Activated naive CD4-positive, alpha-beta T cell treated with anti-CD3 and anti-CD28 coated beads for 36 hours (primary cell): ENCODE measurements at regions not wholly inside any gene's neighbourhood (a gene's known extent, or its start where the extent isn't known, plus 50 kb on each side); places are given as distances from the start of the nearest gene placed in this dataset.
"Not testable (repeated sequence)": the region's sequence is repeated elsewhere in the genome, so short reads cannot be mapped to it uniquely, and the experiment has no call there.

Experiments used
- CTCF ChIA-PET: fragments of 350-600 bp; sonication (Branson Sonifier 250); formaldehyde crosslinking; loops from one replicate; lab custom pipeline; 2021; ENCODE audit warnings: antibody characterized with exemption; lab: Charles Lee
- DNase-seq: peaks from one replicate; pipeline ENCODE4 v3.0.0-alpha.2; 2020
- H3K27ac Mint-ChIP-seq: one replicate; pipeline ENCODE4 v1.8.0; 2021; ENCODE audit warnings: mild to moderate bottlenecking, mixed read lengths
- H3K27me3 Mint-ChIP-seq: one replicate; pipeline ENCODE4 v1.8.0; 2021; ENCODE audit warnings: low read depth, mixed read lengths
- H3K36me3 Mint-ChIP-seq: one replicate; pipeline ENCODE4 v1.8.0; 2021; ENCODE audit warnings: low read depth, mixed read lengths
- H3K4me1 Mint-ChIP-seq: one replicate; pipeline ENCODE4 v1.8.0; 2021; ENCODE audit warnings: low read depth, mixed read lengths
- H3K4me3 Mint-ChIP-seq: one replicate; pipeline ENCODE4 v1.8.0; 2021; ENCODE audit warnings: mild to moderate bottlenecking, moderate library complexity, mixed read lengths
- H3K9me3 Mint-ChIP-seq: one replicate; pipeline ENCODE4 v1.8.0; 2021; ENCODE audit warnings: mixed read lengths
- intact Hi-C: fragments of 100-400 bp; cut with micrococcal nuclease; formaldehyde crosslinking; loops from one replicate; pipeline ENCODE4 v1.15.1; 2023

DNA sequence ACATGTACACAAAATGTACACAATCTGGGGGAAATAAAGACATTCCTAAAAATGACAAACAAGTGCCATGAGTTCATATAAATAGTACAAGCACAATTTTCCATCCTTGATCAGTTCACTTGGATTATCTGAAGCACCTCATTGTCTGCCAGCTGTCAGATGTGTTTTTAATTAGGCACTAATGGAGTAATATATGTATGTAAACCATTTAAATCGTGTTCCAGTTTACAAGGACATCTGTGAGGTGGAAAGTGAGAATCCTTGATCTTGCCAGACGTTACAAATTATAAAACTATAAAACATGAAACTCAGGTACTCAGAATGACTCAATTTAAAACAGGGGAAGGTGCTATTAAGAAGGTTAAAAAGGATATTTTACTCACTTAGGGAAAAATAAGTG is 1312.2 kb downstream of the PLA2G4A start:
- H3K4me3 Mint-ChIP-seq, result no peak overlapping the region
- CTCF ChIA-PET, result no interaction called here
- no peak overlapping the region for H3K27ac Mint-ChIP-seq
- intact Hi-C loops, result no loop called here
- H3K9me3 Mint-ChIP-seq, result peaks cover 5% of the 10 kb centered on the region
- H3K36me3 Mint-ChIP-seq, result no peaks in the 10 kb centered on the region
- no peak for DNase-seq
- H3K27me3 Mint-ChIP-seq, result no peaks in the 10 kb centered on the region
- H3K4me1 Mint-ChIP-seq, result no peaks in the 10 kb centered on the region

DNA sequence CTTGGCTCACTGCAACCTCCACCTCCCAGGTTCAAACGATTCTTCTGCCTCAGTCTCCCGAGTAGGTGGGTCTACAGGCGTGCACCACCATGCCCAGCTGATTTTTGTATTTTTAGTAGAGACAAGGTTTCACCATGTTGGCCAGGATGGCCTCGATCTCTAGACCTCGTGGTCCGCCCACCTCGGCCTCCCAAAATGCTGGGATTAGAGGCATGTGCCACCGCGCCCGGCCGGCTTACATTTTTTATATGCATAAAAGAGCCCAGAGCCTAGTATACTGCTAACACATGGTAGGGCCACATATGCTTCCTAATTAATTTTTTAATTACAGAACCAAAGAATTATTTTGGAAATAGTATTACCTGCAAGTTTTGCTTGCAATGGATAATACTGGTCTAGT is 1325.4 kb downstream of the PLA2G4A start:
- no peak overlapping the region for H3K4me3 Mint-ChIP-seq
- CTCF ChIA-PET, result no interaction called here
- intact Hi-C loops, result no loop called here
- no peak overlapping the region for H3K27ac Mint-ChIP-seq
- H3K9me3 Mint-ChIP-seq, result peaks cover 1% of the 10 kb centered on the region
- no peaks in the 10 kb centered on the region for H3K27me3 Mint-ChIP-seq
- no peak for DNase-seq
- H3K36me3 Mint-ChIP-seq, result no peaks in the 10 kb centered on the region
- H3K4me1 Mint-ChIP-seq, result no peaks in the 10 kb centered on the region

DNA sequence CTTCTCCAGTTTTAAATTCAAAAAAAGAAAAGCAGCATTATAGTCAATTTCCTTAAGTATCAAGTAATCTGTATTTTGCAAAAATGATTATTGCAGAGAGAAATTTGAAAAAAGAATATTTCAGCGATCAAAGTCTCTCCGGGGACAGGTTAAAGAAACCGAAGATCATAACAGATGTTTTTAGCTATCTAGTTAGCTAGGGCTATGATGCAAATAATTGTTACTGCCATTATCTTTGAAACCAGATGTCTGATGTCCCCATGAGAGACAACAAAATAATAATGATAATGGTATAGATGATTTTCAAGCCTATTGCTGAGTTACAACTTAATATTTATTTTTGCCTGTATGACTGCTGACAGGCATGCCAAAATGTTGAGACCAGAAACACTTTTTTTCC is 1326.0 kb downstream of the PLA2G4A start:
- Mint-ChIP-seq H3K36me3 (no peaks in the 10 kb centered on the region), H3K9me3 (peaks cover 1% of the 10 kb centered on the region)
- intact Hi-C loops, result no loop called here

DNA sequence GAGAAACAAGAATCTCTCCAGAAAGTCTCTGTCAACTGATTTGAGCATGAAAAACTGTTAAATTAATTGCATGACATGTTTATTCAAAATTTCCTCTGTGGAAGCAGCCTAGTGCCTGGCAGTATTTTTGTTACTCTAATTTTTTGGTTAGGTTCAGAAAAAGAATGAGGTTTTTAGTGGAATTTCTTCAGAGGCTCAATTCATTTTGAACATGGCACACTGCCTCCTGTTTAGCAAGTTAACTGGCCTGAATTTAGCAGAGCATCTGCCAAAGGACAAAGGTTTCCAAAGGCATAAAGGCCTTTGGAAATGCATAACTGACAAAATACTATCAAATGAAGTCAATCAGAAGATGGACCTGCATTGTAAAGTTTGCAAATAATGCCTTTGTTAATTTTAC is 1326.5 kb downstream of the PLA2G4A start:
- CTCF ChIA-PET, result no interaction called here
- Mint-ChIP-seq H3K9me3 (peaks cover 1% of the 10 kb centered on the region), H3K4me1 (no peaks in the 10 kb centered on the region), H3K27ac (no peak overlapping the region), H3K4me3 (no peak overlapping the region), H3K27me3 (no peaks in the 10 kb centered on the region), H3K36me3 (no peaks in the 10 kb centered on the region)
- no peak for DNase-seq
- intact Hi-C loops, result no loop called here

More for the DNA sequence above, 1326.0 kb downstream of the PLA2G4A start:
- Mint-ChIP-seq H3K27me3 (no peaks in the 10 kb centered on the region), H3K4me3 (no peak overlapping the region), H3K27ac (no peak overlapping the region), H3K4me1 (no peaks in the 10 kb centered on the region)
- CTCF ChIA-PET, result no interaction called here
- DNase-seq, result no peak

DNA sequence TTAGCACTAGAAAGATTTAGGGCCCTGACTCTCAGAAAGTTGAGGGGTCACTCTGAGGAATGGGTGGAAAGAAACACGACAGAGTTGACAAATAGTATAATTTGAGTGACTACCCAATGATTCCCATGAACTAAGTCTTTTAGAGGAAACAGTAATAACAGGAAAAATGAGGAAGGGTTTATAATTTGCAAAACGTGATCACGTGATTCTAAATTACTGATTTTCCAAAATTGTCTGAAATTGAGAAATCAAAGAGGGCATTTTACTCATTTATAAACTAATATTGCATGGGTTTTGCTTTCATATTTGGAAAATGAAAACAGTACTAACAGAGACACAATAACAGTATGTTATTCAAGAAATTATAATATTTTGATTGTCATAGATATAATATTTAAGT is 1335.7 kb downstream of the PLA2G4A start:
- Mint-ChIP-seq H3K4me1 (no peaks in the 10 kb centered on the region), H3K27me3 (no peaks in the 10 kb centered on the region), H3K9me3 (no peaks in the 10 kb centered on the region), H3K36me3 (no peaks in the 10 kb centered on the region), H3K27ac (no peak overlapping the region), H3K4me3 (no peak overlapping the region)
- intact Hi-C loops, result no loop called here
- no peak for DNase-seq
- CTCF ChIA-PET, result no interaction called here

DNA sequence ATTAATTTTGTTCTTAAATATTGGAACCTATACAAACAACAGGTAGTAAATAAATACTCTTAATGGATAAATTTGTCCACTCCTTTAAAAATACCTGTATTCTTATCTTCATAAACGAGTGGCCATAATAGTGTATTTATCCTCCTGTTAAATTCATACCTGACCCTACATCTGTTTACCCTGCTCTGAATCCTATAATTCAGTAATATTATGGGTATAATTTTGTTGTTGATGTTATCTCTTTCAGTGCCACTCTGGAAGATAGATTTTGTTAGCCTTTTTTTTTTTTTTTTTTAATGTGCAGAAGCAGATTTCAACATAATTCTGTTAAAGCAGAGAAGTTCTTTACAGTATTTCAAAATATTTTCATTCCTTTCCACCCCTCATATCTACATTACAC is 1337.9 kb downstream of the PLA2G4A start:
- intact Hi-C loops, result no loop called here
- CTCF ChIA-PET, result no interaction called here
- Mint-ChIP-seq H3K4me1 (no peaks in the 10 kb centered on the region), H3K27ac (no peak overlapping the region), H3K9me3 (no peaks in the 10 kb centered on the region), H3K36me3 (no peaks in the 10 kb centered on the region), H3K4me3 (no peak overlapping the region), H3K27me3 (no peaks in the 10 kb centered on the region)
- no peak for DNase-seq

DNA sequence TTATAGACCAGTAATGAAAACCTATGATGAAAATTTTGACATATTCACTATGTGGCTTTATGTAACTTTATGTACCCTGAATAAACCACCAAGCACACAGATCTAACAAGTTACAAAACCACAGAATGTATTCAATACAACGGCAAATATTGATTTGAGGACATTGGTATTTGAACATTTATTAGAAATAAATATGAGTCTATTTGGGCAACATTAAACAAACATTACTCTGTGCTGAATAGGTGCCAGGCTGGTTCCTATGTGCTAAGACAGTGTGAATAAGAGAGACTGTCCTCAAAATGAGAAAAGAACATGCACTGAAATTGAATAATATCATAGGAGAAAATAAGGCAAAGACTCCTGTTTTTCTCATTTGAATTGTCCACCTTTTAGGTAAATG is 1341.2 kb downstream of the PLA2G4A start:
- no peak for DNase-seq
- Mint-ChIP-seq H3K4me1 (no peaks in the 10 kb centered on the region), H3K27ac (no peak overlapping the region), H3K36me3 (no peaks in the 10 kb centered on the region), H3K9me3 (no peaks in the 10 kb centered on the region), H3K4me3 (no peak overlapping the region), H3K27me3 (no peaks in the 10 kb centered on the region)
- intact Hi-C loops, result no loop called here
- CTCF ChIA-PET, result no interaction called here

DNA sequence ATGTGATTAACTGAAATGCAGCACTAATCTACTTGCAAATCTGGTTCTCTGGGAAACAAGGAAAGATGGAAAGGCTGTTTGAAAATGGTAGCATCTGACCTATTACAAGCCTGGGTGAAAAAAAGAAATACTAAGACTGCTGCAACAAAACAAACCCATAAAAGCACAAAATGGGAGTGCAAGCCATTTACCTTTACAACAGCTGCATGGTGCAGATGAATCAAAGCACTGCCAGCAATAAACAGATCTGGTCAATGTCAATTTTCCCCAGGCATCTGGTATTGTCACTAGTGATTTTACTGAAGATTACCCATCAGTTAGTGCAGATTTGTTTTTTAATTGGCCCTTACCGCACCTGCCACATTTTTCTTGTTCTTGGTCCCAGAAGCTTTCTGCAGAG is 1341.7 kb downstream of the PLA2G4A start:
- Mint-ChIP-seq H3K27ac (no peak overlapping the region), H3K4me3 (no peak overlapping the region), H3K4me1 (no peaks in the 10 kb centered on the region), H3K9me3 (no peaks in the 10 kb centered on the region), H3K36me3 (no peaks in the 10 kb centered on the region), H3K27me3 (no peaks in the 10 kb centered on the region)
- intact Hi-C loops, result no loop called here
- DNase-seq, result no peak
- CTCF ChIA-PET, result no interaction called here

DNA sequence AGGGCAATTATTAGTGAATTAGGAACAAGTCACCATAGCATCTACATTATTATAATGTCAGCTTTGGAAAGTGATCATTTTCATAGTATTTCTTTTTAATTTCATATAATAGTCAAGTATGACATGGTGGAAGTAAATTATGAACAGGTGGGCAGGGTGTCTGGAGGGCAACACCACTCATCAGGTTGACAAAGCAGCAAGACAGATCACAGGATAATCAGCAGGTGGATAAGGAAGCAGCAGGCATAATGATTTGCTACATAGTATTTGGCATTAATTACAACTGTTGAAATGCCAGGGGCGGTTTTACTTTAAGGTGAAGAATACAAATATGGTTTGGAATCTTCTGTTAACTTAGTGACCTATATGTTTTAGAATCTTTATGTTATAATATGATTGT is 1342.2 kb downstream of the PLA2G4A start:
- Mint-ChIP-seq H3K4me3 (no peak overlapping the region), H3K9me3 (no peaks in the 10 kb centered on the region), H3K4me1 (no peaks in the 10 kb centered on the region), H3K36me3 (no peaks in the 10 kb centered on the region), H3K27me3 (no peaks in the 10 kb centered on the region), H3K27ac (no peak overlapping the region)
- intact Hi-C loops, result no loop called here
- CTCF ChIA-PET, result no interaction called here
- DNase-seq, result no peak

DNA sequence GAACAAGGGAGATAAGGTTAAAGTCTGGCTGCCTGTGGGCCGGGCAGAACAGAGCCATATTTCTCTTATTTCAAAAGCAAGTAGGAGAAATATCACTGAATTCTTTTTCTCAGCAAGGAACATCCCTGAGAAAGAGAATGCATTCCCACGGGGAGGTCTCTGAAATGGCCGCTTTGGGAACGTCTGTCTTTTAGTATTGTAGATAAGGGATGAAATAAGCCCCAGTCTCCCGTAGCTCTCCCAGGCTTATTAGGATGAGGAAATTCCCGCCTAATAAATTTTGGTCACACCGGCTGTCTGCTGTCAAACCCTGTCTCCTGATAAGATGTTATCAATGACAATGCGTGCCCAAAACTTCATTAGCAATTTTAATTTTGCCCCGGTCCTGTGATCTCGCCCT is 1353.3 kb downstream of the PLA2G4A start:
- H3K27me3 Mint-ChIP-seq, H3K27ac Mint-ChIP-seq, intact Hi-C loops, H3K4me1 Mint-ChIP-seq, H3K4me3 Mint-ChIP-seq, H3K9me3 Mint-ChIP-seq, DNase-seq, CTCF ChIA-PET, H3K36me3 Mint-ChIP-seq: not testable (repeated sequence)

DNA sequence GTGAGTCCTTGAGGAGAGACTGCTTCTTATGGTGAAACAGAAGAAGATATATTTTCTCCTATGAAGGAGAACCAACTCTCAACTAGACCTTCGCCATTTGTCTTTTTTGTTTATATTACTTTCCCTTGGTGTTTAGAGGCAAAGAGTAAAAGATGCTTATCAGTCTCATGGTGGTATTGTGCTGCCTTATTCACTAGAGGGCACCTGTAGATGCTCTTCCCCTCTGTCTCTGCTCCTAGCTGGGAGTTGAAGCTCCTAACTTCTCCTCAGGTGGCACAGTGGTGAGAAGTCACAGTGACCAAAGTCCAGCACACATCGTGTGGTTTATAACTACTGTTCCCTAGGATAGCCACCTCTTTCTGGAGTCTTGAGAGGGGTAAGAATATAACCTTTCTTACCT is 1359.6 kb downstream of the PLA2G4A start:
- peaks cover 8% of the 10 kb centered on the region for H3K9me3 Mint-ChIP-seq
- H3K27me3 Mint-ChIP-seq, result no peaks in the 10 kb centered on the region
- intact Hi-C loops, result no loop called here
- H3K27ac Mint-ChIP-seq, result no peak overlapping the region
- no peaks in the 10 kb centered on the region for H3K4me1 Mint-ChIP-seq
- CTCF ChIA-PET, result no interaction called here
- no peak overlapping the region for H3K4me3 Mint-ChIP-seq
- no peaks in the 10 kb centered on the region for H3K36me3 Mint-ChIP-seq
- no peak for DNase-seq

DNA sequence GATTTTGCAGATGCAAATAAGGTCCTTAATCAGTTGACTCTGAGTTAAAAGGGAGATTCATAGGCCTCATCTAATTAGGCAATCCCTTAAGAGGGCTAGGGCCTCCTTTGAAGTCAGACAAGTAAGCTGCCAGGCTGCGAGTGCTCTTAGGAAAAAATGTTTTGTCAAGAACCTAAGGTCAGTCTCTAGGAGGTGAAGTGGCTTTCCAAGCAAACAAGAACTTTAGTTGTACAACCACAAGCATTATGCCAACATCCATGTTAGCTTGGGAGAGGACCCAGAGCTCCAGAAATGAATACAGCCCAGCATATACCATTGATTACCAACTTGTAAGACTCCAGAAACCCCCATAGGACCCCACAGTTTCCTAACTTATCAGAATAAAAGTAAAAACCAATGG is 1366.2 kb downstream of the PLA2G4A start:
- no peaks in the 10 kb centered on the region for H3K27me3 Mint-ChIP-seq
- CTCF ChIA-PET, result no interaction called here
- peaks cover 5% of the 10 kb centered on the region for H3K9me3 Mint-ChIP-seq
- intact Hi-C loops, result no loop called here
- no peaks in the 10 kb centered on the region for H3K36me3 Mint-ChIP-seq
- no peaks in the 10 kb centered on the region for H3K4me1 Mint-ChIP-seq
- no peak for DNase-seq
- no peak overlapping the region for H3K27ac Mint-ChIP-seq
- no peak overlapping the region for H3K4me3 Mint-ChIP-seq

DNA sequence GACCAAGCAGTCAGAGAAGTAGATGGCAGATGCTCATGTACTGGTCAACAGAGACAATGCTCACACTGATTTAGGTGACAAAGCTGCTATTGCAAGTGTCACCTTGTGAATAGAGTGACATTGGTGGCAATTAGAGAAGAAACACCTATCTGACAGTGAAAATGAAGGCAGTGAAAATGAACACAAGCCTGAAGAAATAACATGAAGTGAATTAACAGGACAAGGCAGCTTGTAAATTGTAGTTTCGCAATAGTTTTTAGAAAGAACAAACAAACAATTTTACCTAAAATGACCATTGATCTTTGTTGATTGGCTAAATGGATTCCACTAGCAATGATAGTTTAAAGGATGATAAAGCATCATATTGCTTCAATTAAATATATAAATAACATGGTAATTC is 1389.5 kb downstream of the PLA2G4A start:
- no peak for DNase-seq
- Mint-ChIP-seq H3K4me1 (no peaks in the 10 kb centered on the region), H3K4me3 (no peak overlapping the region), H3K9me3 (peaks cover 5% of the 10 kb centered on the region), H3K27me3 (no peaks in the 10 kb centered on the region), H3K36me3 (no peaks in the 10 kb centered on the region), H3K27ac (no peak overlapping the region)
- intact Hi-C loops, result no loop called here
- CTCF ChIA-PET, result no interaction called here

DNA sequence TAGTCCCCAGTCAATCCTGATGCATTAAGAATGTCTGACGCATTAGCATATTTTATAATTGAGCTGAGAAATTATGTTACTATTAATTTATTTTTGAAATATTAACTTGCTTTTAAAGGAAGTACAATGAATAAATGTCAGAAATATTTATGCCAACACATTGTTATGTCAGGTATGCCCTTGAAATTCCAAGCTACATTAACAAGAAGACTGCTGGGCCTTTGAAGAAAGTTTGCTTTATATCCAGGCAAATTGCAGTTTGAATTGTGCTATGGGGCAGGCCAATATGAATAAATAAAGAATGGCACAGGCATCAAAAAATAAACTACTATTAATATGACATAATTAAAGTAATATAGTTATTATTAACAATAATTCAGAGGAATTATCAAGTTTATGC is 1391.3 kb downstream of the PLA2G4A start:
- CTCF ChIA-PET, result no interaction called here
- no peak for DNase-seq
- intact Hi-C loops, result no loop called here
- no peaks in the 10 kb centered on the region for H3K4me1 Mint-ChIP-seq
- no peaks in the 10 kb centered on the region for H3K27me3 Mint-ChIP-seq
- no peak overlapping the region for H3K27ac Mint-ChIP-seq
- no peak overlapping the region for H3K4me3 Mint-ChIP-seq
- H3K36me3 Mint-ChIP-seq, result no peaks in the 10 kb centered on the region
- H3K9me3 Mint-ChIP-seq, result peaks cover 8% of the 10 kb centered on the region
